Muscle of arm (tissue), 1 donor: ENCODE measurements at regions not wholly inside any gene's neighbourhood (a gene's known extent, or its start where the extent isn't known, plus 50 kb on each side); places are given as distances from the start of the nearest gene placed in this dataset.
A peak's percentile ranks its signal among the peaks of the same experiment; 100 is the strongest.

Experiments used
- DNase-seq: peaks from one replicate; pipeline ENCODE4 v3.0.0-alpha.2; 2013

GRCh38 chr9:14031810-14032209 is 282.1 kb downstream of the NFIB start:
- DNase-seq = no peak

- DNase-seq = peak; percentile 66
Measured at GRCh38 chr9:14031060-14031414, 282.9 kb downstream of the NFIB start.

- DNase-seq = peak; percentile 94
Measured at GRCh38 chr9:14030375-14031059, 283.4 kb downstream of the NFIB start.

GRCh38 chr9:14029806-14030374 is 284.1 kb downstream of the NFIB start:
- DNase-seq = peak; percentile 54

DNA sequence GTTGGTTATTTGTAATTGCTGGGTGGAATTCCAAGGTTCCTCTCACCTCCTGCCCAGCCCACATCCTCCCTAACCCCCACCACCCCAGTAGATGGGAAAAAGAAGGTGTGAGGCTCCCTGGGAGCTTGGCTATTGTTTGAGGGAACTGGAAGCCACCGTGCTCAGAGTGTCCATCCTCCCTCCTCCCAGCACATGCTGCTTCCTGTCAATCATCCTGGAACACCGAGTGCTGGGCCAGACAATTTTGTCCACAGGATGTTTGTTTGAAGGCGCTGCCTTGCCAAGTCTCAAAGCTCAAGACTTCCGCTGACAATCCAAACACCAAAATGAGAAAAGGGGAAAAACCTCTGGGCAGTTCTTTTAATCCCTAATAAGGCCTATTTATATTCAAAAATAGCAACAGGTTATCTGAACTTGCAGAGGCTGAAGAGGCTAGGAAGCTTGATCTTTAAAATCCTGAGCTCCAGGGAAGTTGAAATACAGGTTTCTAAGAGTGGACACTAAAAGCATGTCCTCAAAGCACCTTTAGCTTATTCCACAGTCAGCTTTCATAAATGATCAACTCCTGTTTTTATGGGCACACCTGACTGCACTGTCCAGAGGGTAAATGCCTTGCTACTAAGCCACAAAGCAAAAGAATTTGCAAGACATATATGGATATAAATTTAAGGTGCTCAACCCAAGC is 286.7 kb downstream of the NFIB start:
- no peak for DNase-seq

- no peak for DNase-seq
Measured at GRCh38 chr9:14025741-14026140, 288.2 kb downstream of the NFIB start.

DNA sequence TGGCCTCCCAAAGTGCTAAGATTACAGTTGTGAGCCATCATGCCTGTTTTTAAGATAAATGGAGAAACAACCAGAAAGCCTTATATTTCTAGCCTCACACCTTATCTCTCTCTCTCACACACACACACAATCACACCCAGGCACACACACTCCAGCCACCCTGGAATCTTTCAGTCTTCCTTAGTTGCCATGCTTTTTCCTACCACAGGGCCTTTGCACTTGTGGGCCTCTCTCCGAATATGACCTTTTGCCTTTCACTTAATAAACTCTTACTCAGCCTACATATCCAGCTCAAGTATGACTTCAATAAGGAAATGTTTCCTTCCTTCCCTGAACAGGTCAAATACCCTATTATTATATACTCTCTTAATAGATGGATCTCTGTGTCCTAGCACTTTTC is 290.7 kb downstream of the NFIB start:
- no peak for DNase-seq

GRCh38 chr9:14021871-14022525 is 291.9 kb downstream of the NFIB start:
- DNase-seq = no peak

- no peak for DNase-seq
Measured at GRCh38 chr9:14018081-14018480, 295.9 kb downstream of the NFIB start.

GRCh38 chr9:14014744-14015143 is 299.2 kb downstream of the NFIB start:
- no peak for DNase-seq

- no peak for DNase-seq
Measured at GRCh38 chr9:14014218-14014617, 299.7 kb downstream of the NFIB start.

DNA sequence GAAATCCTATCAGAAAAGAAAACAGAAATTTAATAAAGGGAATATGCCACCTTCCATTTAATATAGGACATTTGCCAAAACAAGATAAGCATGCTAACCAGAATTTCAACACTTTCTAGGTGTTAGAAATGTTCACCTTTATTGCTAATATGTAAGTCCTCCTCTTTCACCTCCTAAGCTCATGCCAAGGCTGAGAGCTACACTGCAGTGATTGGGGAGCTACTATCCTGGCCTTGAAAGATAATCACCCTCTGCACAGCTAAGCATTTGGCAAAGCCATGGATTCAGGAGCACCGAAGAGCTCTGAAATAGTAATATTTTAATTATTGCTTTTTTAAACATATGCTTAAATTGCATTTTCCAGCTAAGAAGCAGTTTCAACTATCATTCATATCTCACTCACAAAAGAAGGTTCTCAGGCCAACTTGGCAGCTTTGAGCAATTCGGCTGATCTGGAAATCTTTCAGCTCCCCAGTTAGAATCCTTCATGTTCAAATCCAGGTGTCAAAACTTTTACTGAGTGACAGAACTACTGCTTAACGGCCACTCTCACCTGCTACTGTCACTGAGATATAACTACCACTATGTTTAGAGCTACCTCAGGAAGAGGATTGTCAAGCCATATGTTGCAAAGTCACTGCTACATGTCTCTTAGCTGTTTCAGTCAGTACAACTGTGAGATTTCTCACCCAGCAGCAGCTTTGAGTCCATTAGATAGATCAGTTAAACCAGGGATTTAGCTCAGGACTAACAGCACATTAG is 302.0 kb downstream of the NFIB start:
- DNase-seq = no peak

- no peak for DNase-seq
Measured at GRCh38 chr9:14007190-14007769, 306.7 kb downstream of the NFIB start.

GRCh38 chr9:14006386-14007187 is 307.4 kb downstream of the NFIB start:
- no peak for DNase-seq

- no peak for DNase-seq
Measured at GRCh38 chr9:14004110-14004509, 309.8 kb downstream of the NFIB start.

DNA sequence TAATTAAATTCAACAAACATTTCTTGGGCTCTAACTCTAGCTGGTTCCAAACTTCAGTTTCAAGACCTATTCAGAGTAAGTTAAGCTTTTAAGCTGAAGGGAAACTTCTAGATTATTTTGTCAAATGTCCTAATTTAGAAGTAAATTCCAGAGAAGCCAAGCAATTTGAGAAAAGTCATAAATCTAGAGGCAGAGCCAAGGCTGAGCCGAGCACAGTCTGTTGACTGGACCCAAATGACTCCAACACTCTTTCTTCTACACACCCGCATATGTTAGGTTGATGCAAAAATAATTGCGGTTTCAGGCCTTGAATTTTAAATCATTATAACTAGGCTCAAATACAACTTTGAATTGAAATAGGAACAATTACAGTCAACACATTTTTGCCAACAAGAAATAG is 319.7 kb downstream of the NFIB start:
- no peak for DNase-seq

GRCh38 chr9:13993632-13994185 is 320.2 kb downstream of the NFIB start:
- DNase-seq = peak; percentile 48

- no peak for DNase-seq
Measured at GRCh38 chr9:13992138-13993088, 321.5 kb downstream of the NFIB start.

DNA sequence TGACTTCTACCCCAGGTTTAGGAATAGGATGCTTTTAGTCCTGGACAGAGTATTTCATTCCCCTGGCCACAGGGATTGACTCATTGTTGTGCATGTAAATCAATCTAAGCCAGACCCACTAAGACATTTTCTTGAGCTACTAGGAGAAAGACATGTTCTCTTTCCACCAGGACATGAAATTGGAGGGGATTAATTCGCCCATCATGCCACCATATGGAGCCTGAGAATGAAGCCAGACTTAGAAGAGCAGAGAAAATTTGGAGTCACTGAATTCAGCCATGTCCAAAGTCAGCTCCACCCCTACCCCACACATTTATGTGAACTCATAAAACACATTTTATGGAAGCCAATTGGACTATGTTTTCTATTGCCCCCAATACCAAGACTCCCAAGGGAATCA is 322.5 kb downstream of the NFIB start:
- no peak for DNase-seq
